ENCODE measurements at regions not wholly inside any gene's neighbourhood (a gene's known extent, or its start where the extent isn't known, plus 50 kb on each side); places are given as distances from the start of the nearest gene placed in this dataset.

DNA sequence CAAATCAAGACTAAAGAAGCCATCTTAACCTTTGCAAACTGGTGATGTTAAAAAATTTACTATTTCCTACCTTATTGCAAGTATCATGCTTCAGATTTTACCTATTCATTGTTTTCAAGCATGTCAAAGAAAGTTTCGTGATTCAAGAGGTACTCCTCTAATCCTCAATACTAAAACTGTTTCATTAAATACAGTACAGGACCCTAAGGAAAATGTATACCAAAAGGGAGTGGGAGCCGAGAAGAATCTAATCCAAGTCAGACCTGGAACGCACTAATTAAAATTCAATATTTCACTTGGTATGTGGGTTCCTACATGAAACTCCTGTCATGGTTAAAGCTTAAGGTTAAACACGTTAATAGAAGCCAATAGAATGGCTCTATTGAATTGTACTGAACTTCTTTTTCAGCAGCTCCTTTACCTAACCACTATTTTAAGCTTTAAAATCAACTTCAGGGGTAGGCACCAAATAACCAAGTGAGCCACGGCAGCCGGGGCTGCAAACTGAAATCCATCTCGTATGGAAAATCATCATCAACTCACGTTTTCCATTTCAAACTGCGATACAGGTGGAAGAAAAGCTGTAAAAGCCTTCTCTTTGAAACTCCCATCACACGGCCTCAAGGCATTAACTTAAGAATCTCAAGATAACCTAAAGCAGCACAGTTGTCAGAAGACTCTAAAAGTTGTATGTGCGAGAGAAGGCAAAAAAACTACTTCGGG lies 188.8 kb downstream of the ZEB2 start:
- Mint-ChIP-seq H3K27me3 (no peaks in the 10 kb centered on the region), H3K9me3 (ENCODE audit: insufficient read depth) (no peaks in the 10 kb centered on the region), H3K4me1 (peaks cover 26% of the 10 kb centered on the region), H3K27ac (peak overlapping the region; percentile 93), H3K4me3 (peak overlapping the region; percentile 94)
- TF ChIP-seq EZH2 (IDR thresholded peaks at IDR 0.05; ENCODE audit: borderline replicate concordance, insufficient read depth, low read depth, low read length, poor library complexity, severe bottlenecking), result no peak
- TF ChIP-seq, protein P1, sequence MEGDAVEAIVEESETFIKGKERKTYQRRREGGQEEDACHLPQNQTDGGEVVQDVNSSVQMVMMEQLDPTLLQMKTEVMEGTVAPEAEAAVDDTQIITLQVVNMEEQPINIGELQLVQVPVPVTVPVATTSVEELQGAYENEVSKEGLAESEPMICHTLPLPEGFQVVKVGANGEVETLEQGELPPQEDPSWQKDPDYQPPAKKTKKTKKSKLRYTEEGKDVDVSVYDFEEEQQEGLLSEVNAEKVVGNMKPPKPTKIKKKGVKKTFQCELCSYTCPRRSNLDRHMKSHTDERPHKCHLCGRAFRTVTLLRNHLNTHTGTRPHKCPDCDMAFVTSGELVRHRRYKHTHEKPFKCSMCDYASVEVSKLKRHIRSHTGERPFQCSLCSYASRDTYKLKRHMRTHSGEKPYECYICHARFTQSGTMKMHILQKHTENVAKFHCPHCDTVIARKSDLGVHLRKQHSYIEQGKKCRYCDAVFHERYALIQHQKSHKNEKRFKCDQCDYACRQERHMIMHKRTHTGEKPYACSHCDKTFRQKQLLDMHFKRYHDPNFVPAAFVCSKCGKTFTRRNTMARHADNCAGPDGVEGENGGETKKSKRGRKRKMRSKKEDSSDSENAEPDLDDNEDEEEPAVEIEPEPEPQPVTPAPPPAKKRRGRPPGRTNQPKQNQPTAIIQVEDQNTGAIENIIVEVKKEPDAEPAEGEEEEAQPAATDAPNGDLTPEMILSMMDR (IDR thresholded peaks at IDR 0.05), result no peak
- no peaks in the 10 kb centered on the region for H4K20me1 ChIP-seq (ENCODE audit: control insufficient read depth, insufficient read depth, low read length, poor library complexity, severe bottlenecking)
- peak overlapping the region; percentile 91 for H3K4me2 ChIP-seq (replicated peaks; ENCODE audit: low read depth, low read length, poor library complexity, severe bottlenecking)
- peak; percentile 41 for DNase-seq
- CTCF ChIA-PET, result interaction anchor here (1.1 kb wide), 1 partner anchor 169 kb away, joined by 5 read pairs; no protein-coding TSS in a partner anchor
- peak overlapping the region; percentile 86 for H3K9ac ChIP-seq (ENCODE audit: low read length)
- POLR2A ChIA-PET, result no interaction called here
- H3K4me3 ChIP-seq (ENCODE audit: control extremely low read depth in 1 of 5, extremely low read depth in 1 of 5, insufficient read depth in 1 of 5, low read depth in 2 of 5, low read length in 4 of 5), result peak overlapping the region; percentile 81 to 86 (median 84)
- H3K36me3 ChIP-seq (replicated peaks in 1 of 2; ENCODE audit: control extremely low read depth in 1 of 2, control insufficient read depth in 1 of 2, extremely low read depth in 1 of 2, insufficient read depth in 2 of 2, low read length in 1 of 2), result no peaks in the 10 kb centered on the region
- ATAC-seq (ENCODE audit: low read depth), result no peak
- peaks cover 55% of the 10 kb centered on the region for H3K79me2 ChIP-seq (ENCODE audit: control insufficient read depth, insufficient read depth, low read length)
- H3K4me1 ChIP-seq (ENCODE audit: control insufficient read depth in 2 of 2, insufficient read depth in 2 of 2, low read length in 2 of 2), result peaks cover 6 to 11% of the 10 kb centered on the region in 2 donors
- intact Hi-C loops (cut with micrococcal nuclease), result loop anchor here (2.0 to 5.0 kb wide), 3 partner anchors 90 to 371 kb away; no protein-coding TSS in a partner anchor
- WGBS (ENCODE audit: insufficient coverage), result 0% methylated on average over 5 of the region's 12 CpGs
- peak overlapping the region; percentile 15 to 58 for H3K27ac ChIP-seq (ENCODE audit: low read length in 2 of 2)
- H3K27me3 ChIP-seq (replicated peaks in 1 of 4; ENCODE audit: control extremely low read depth in 1 of 4, control insufficient read depth in 3 of 4, insufficient read depth in 4 of 4, low read length in 3 of 4), result no peaks in the 10 kb centered on the region
- peak overlapping the region; percentile 89 for H2AFZ ChIP-seq (ENCODE audit: insufficient read depth, low read depth, low read length, poor library complexity, severe bottlenecking)
- H3K9me3 ChIP-seq (ENCODE audit: control extremely low read depth in 1 of 3, control insufficient read depth in 2 of 3, insufficient read depth in 1 of 3, low read length in 2 of 3), result no peaks in the 10 kb centered on the region

DNA sequence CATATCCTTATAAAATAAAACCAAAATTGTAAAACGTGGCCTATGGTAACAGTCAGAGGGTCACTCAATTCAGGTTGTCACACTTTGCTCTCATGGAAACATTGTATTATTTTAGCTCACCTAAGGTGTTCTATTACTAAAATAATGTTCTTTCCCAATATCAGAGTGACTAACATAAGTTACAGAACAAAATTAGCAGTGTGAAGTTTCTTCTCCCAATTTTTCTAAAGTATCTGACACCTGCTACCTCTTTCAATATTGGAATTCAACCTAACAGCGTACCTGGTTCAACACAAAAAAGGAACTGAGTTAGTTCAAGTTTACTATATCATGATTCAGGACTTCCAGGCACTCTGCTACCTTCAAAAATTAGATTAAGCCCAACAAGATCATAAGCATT lies 190.4 kb downstream of the ZEB2 start:
- Histone ChIP-seq H3K27me3 (replicated peaks in 1 of 4; ENCODE audit: control extremely low read depth in 1 of 4, control insufficient read depth in 3 of 4, insufficient read depth in 4 of 4, low read length in 3 of 4) (no peaks in the 10 kb centered on the region), H3K36me3 (replicated peaks in 1 of 2; ENCODE audit: control extremely low read depth in 1 of 2, control insufficient read depth in 1 of 2, extremely low read depth in 1 of 2, insufficient read depth in 2 of 2, low read length in 1 of 2) (no peaks in the 10 kb centered on the region), H3K9me3 (ENCODE audit: control extremely low read depth in 1 of 3, control insufficient read depth in 2 of 3, insufficient read depth in 1 of 3, low read length in 2 of 3) (no peaks in the 10 kb centered on the region), H3K79me2 (ENCODE audit: control insufficient read depth, insufficient read depth, low read length) (peaks cover 71% of the 10 kb centered on the region), H2AFZ (ENCODE audit: insufficient read depth, low read depth, low read length, poor library complexity, severe bottlenecking) (no peak overlapping the region), H3K9ac (ENCODE audit: low read length) (no peak overlapping the region), H4K20me1 (ENCODE audit: control insufficient read depth, insufficient read depth, low read length, poor library complexity, severe bottlenecking) (no peaks in the 10 kb centered on the region), H3K27ac (ENCODE audit: low read length in 2 of 2) (no peak overlapping the region), H3K4me2 (replicated peaks; ENCODE audit: low read depth, low read length, poor library complexity, severe bottlenecking) (no peak overlapping the region), H3K4me3 (ENCODE audit: control extremely low read depth in 1 of 5, extremely low read depth in 1 of 5, insufficient read depth in 1 of 5, low read depth in 2 of 5, low read length in 4 of 5) (no peak overlapping the region), H3K4me1 (ENCODE audit: control insufficient read depth in 2 of 2, insufficient read depth in 2 of 2, low read length in 2 of 2) (peaks cover 15 to 24% of the 10 kb centered on the region in 2 donors)
- ATAC-seq (ENCODE audit: low read depth) (no peak), DNase-seq (no peak)
- Mint-ChIP-seq H3K27me3 (no peaks in the 10 kb centered on the region), H3K4me1 (peaks cover 38% of the 10 kb centered on the region), H3K4me3 (no peak overlapping the region), H3K27ac (no peak overlapping the region), H3K9me3 (ENCODE audit: insufficient read depth) (no peaks in the 10 kb centered on the region)
- TF ChIP-seq, protein P1 (IDR thresholded peaks at IDR 0.05), result no peak
- TF ChIP-seq EZH2 (IDR thresholded peaks at IDR 0.05; ENCODE audit: borderline replicate concordance, insufficient read depth, low read depth, low read length, poor library complexity, severe bottlenecking), result no peak
- intact Hi-C loops (cut with micrococcal nuclease), result loop anchor here (5.0 kb wide), 1 partner anchor 178 kb away; no protein-coding TSS in a partner anchor
- ChIA-PET POLR2A (no interaction called here), CTCF (no interaction called here)
- WGBS (ENCODE audit: insufficient coverage), result 94% methylated on average over 2 of the region's 2 CpGs
